ENCODE measurements at regions not wholly inside any gene's neighbourhood (a gene's known extent, or its start where the extent isn't known, plus 50 kb on each side); places are given as distances from the start of the nearest gene placed in this dataset.

DNA sequence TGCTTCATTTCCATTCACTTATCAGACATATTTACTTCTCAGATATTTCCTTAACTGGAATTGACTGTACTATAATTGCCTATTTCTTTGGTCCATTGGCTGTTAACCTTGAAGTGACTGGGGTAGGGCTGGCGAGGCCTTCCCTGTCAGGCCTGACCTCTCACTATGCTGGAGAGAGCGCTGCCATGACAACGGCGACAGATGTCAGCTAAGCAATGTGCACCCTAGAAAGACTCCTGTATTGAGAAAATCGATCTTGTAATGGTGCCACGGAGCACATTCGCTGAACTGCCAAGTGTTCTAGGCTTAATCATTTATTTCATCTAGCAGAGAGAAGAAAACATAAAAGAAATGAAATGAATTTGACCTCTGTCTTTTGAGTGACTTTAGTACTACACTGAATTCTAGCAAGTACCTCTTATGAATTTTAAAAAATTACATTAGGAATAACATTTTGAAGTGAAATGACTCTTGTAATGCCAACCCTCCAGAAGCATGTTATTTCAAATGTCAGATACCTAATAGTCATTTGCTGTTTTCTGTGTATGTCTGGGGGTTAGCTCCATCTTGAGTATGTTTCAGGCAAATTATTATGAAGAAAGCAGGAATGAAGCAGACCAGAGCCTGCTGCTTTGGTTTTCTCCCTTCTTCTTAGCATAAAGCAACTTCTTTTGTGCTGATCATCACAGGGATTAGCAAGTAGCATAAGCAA, 148.0 kb downstream of the SNX10 start:
- TF ChIP-seq, protein P1, sequence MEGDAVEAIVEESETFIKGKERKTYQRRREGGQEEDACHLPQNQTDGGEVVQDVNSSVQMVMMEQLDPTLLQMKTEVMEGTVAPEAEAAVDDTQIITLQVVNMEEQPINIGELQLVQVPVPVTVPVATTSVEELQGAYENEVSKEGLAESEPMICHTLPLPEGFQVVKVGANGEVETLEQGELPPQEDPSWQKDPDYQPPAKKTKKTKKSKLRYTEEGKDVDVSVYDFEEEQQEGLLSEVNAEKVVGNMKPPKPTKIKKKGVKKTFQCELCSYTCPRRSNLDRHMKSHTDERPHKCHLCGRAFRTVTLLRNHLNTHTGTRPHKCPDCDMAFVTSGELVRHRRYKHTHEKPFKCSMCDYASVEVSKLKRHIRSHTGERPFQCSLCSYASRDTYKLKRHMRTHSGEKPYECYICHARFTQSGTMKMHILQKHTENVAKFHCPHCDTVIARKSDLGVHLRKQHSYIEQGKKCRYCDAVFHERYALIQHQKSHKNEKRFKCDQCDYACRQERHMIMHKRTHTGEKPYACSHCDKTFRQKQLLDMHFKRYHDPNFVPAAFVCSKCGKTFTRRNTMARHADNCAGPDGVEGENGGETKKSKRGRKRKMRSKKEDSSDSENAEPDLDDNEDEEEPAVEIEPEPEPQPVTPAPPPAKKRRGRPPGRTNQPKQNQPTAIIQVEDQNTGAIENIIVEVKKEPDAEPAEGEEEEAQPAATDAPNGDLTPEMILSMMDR (conservative IDR thresholded peaks at IDR 0.05; ENCODE audit: low read length): no peak
- TF ChIP-seq EZH2phosphoT487 (IDR thresholded peaks at IDR 0.05; ENCODE audit: borderline replicate concordance): no peak
